GM21717 (cell line): ENCODE measurements at regions not wholly inside any gene's neighbourhood (a gene's known extent, or its start where the extent isn't known, plus 50 kb on each side); places are given as distances from the start of the nearest gene placed in this dataset.

Source experiments
- ATAC-seq: cut with Tn5 transposase; IDR thresholded peaks from one replicate; pipeline ENCODE4 v1.9.1; 2021; ENCODE audit warnings: mild to moderate bottlenecking, moderate library complexity; ENCODE audit not compliant: unreplicated experiment

- no peak for ATAC-seq
These were observed 97.2 kb downstream of the TRIM36 start for GRCh38 chr5:115072266-115073064.

GRCh38 chr5:115070737-115071136 is 99.0 kb downstream of the TRIM36 start:
- no peak for ATAC-seq

DNA sequence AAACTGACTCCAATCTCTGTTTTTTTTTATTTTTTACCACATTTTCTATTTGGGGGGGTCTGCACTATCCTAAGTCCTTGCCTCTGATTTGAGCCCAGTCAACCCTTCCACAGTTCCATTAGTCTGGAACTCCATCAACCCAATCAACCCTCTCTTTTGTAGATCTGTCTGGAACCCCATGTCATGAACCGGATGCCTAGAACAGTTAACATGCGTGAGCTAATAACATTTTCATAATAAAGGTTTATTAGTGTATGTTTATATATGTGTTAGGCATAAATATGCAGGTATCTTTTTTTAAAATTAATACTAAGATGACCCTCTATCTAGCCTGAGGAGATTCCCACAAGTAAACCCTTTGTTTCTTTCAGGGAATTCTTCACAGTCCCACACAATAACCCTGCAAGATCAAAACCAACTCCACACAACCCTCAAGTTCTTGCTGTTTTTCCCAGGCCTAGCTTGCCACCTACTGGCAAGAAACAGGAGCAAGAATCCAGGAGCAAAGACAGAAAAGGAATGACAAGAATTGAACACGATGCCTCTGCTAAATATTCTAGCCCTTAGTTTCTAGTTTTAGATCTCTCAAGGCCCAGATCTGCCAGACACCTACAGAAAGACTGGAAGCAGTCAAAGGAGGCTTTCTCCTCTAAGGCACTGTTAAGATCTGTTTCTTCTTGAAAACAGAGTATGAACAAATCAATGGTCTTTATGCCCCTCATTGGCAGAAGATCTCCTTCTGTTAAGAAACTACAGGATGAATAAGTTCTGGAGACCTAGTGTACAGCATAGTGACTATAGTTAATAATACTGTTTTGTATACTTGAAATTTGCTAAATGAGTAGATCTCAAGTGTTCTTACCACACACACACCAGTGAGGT is 100.4 kb downstream of the TRIM36 start:
- ATAC-seq, result peak; percentile 41

GRCh38 chr5:115068239-115069086 is 101.2 kb downstream of the TRIM36 start:
- ATAC-seq, result peak; percentile 92

GRCh38 chr5:115064380-115064779 is 105.3 kb downstream of the TRIM36 start:
- ATAC-seq, result no peak

- no peak for ATAC-seq
These were observed 115.2 kb downstream of the TRIM36 start for GRCh38 chr5:115054387-115054951.

DNA sequence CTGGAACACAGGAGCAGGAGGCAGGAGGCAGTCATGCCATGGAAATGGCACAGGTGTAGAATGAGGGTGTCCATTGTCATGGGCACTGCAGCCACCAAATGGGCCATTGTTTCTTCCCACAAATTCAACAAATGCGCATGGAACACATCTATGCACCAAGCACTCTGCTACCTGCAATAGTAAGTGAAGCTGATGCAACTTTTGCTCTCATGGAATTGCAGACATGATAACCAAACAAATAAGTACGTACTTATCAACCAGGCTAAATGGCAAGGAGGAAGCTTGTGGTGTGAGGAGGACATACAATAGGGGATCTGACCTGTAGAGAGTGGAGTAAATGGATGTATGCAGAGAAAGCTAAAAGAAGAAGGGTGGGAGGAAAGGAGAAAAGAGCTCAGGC is 116.8 kb downstream of the TRIM36 start:
- ATAC-seq, result no peak

GRCh38 chr5:115050866-115051265 is 118.8 kb downstream of the TRIM36 start:
- ATAC-seq, result no peak

DNA sequence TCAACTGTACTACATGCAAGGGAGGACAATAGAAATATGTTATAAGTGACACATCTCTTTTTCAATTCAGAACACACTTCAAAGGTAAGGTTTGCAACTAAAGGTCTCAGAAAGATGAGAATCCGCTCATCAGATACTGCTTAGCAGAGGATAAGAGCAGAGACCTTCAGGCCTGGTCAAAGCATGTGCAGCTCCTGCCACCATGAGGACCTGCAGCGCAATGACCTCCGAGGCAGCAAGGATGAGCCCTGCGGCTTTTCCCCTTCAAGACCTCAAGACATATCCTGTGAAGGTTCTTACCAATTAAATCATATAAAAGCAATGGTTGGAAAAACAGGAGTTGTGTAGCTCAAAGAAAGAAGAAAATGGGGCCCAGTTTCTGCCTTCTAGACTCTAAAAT is 135.8 kb downstream of the TRIM36 start:
- no peak for ATAC-seq

GRCh38 chr5:115028557-115028956 is 141.2 kb downstream of the TRIM36 start:
- no peak for ATAC-seq

- ATAC-seq, result no peak
These were observed 144.8 kb downstream of the TRIM36 start for GRCh38 chr5:115024922-115025321.

DNA sequence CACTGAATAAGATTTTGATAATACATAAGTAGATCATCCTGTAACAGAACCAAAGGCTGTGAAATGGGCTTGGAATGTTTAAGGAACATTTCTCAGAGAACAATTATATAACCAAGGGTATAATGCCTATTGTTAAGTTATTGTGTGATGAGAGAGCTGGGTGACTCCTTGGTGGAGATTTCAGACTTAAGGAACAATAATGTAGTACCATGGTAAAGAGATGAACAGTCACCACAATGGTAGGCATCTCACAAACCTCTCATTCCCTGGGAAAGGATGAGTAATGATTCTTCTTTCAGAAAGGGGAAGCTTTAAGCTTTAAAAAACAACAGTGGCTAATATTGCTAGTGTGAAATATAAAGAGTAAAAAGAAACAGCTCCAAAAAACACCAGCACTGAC is 147.4 kb downstream of the TRIM36 start:
- no peak for ATAC-seq

GRCh38 chr5:115016646-115017045 is 153.1 kb downstream of the TRIM36 start:
- no peak for ATAC-seq

- no peak for ATAC-seq
These were observed 170.5 kb downstream of the TRIM36 start for GRCh38 chr5:114999176-114999575.

DNA sequence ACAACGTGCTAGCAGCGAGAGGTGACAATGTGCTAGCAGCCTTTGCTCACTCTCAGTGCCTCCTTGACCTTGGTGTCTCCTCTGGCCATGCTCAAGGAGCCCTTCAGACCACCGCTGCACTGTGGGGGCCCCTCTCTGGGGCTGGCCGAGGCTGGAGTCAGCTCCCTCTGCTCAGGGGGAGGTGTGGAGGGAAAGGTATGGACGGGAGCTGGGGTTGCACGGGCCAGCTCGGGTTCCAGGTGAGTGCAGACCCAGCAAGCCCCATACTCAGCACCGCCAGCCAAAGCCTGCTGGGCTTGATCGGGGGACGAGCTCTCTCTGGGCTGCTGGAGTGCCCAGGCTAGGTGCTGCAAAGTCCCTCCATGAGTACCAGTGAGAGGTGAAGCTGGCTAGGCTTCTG is 180.2 kb downstream of the TRIM36 start:
- no peak for ATAC-seq

GRCh38 chr5:114988096-114988495 is 181.6 kb downstream of the TRIM36 start:
- no peak for ATAC-seq

- ATAC-seq, result no peak
These were observed 184.9 kb downstream of the TRIM36 start for GRCh38 chr5:114984796-114985195.

DNA sequence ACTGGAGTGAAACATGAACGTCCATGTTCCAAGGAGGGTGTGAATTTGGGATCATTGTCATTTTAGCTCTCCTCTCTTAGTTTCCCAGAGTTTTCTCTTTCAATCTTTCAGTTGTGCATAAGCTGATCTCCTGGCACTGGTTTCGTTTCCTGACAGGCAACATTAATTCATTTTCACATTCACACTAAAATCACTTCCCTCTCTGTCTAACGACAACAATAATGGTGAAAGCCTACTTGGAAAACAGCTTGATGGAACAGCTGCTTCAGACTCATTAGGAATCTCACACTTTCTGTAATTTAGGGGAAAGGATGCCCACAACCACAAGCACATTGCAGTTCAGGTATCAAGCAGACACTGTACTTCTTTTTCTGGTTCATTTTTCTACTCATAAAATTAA is 188.6 kb downstream of the TRIM36 start:
- no peak for ATAC-seq

- ATAC-seq, result peak; percentile 85
These were observed 191.6 kb downstream of the TRIM36 start for GRCh38 chr5:114977979-114978573.

- no peak for ATAC-seq
These were observed 200.2 kb downstream of the TRIM36 start for GRCh38 chr5:114969482-114969881.
